ENCODE measurements at regions not wholly inside any gene's neighbourhood (a gene's known extent, or its start where the extent isn't known, plus 50 kb on each side); places are given as distances from the start of the nearest gene placed in this dataset.

DNA sequence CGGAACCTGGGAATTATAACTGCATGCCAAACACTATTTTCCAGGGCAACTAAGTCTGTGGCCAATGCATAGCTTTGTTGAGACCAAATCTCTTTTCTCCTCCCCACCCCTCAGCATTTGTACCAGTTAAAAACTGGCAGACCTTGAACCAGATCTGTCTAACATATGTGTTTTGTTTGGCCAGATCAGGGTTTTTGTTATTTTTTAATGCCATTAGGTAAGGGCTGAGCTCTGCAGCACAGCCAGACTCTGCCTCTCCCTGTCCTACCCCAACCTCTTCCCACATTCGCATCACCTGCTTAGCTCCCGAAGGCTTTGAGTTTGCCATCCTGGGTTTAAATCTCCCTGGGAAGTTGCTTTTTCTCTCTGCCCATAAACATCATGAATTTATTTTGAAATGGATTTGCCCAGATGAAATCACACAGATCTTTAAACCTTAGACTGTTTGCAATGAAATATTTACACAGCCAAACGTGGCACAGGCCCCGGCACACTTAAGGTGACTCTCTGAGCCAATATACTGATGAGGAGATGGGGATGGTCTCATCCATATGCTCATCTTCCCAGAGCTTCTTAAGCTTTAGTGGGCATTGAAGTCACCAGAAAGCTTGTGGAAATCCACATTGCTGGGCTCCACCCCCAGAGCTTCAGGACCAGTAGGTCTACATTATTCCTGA lies 54.0 kb upstream of the ALDH1B1 start:
- no peak overlapping the region for H3K4me2 ChIP-seq
- 73% methylated on average over 5 of the region's 5 CpGs for WGBS (ENCODE audit: low lambda C conversion rate, missing lambda C conversion rate)

DNA sequence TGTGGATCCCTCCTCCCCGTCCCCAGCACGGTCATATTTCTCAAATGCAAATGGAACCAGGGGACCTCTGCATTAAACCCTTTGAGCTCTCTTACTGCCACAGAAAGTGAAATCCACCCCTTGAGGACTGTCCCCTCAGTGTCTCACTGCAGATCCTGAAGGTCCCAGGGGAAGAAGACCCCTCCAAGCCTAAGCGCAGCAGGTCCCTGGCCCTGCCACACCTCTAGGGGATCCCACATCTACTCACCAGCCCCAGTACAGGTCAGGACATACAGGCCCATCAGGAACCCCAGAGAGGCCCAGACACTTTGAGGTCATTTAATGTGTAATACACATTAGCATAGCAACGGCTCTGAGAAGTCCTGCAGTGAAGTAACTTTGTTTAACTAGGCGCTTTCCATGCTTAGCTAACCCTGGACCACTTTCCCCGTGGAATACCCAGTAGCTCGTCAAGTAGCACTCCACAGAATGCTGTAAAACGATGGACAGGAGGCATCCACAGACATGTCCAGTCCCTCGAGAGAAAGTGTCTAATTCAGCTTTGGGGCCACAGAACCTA lies 54.7 kb upstream of the ALDH1B1 start:
- Histone ChIP-seq H3K4me1 (ENCODE audit: insufficient read depth) (no peaks in the 10 kb centered on the region), H3K4me2 (no peak overlapping the region), H3K79me2 (no peaks in the 10 kb centered on the region), H3K9me2 (replicated peaks; ENCODE audit: insufficient read depth) (no peaks in the 10 kb centered on the region), H3K36me3 (replicated peaks; ENCODE audit: insufficient read depth, low read depth) (no peaks in the 10 kb centered on the region), H3K4me3 (no peak overlapping the region), H3K27ac (no peak overlapping the region), H3K9me3 (ENCODE audit: low read depth) (no peaks in the 10 kb centered on the region), H4K20me1 (ENCODE audit: insufficient read depth, poor library complexity, severe bottlenecking) (no peaks in the 10 kb centered on the region), H2AFZ (no peak overlapping the region), H3K27me3 (no peaks in the 10 kb centered on the region)
- TF ChIP-seq, protein P1, sequence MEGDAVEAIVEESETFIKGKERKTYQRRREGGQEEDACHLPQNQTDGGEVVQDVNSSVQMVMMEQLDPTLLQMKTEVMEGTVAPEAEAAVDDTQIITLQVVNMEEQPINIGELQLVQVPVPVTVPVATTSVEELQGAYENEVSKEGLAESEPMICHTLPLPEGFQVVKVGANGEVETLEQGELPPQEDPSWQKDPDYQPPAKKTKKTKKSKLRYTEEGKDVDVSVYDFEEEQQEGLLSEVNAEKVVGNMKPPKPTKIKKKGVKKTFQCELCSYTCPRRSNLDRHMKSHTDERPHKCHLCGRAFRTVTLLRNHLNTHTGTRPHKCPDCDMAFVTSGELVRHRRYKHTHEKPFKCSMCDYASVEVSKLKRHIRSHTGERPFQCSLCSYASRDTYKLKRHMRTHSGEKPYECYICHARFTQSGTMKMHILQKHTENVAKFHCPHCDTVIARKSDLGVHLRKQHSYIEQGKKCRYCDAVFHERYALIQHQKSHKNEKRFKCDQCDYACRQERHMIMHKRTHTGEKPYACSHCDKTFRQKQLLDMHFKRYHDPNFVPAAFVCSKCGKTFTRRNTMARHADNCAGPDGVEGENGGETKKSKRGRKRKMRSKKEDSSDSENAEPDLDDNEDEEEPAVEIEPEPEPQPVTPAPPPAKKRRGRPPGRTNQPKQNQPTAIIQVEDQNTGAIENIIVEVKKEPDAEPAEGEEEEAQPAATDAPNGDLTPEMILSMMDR (IDR thresholded peaks at IDR 0.05; ENCODE audit: poor library complexity) = no peak
- TF ChIP-seq EZH2 (IDR thresholded peaks at IDR 0.05; ENCODE audit: borderline replicate concordance) (no peak), EZH2phosphoT487 (IDR thresholded peaks at IDR 0.05; ENCODE audit: low read depth, severe bottlenecking, unreplicated experiment) (no peak)
- 86% methylated on average over 9 of the region's 9 CpGs for WGBS (ENCODE audit: low lambda C conversion rate, missing lambda C conversion rate)
- no peak for DNase-seq (ENCODE audit: low spot score)

More for the DNA sequence above, 54.0 kb upstream of the ALDH1B1 start:
- no peak overlapping the region for H3K4me3 ChIP-seq
- H3K36me3 ChIP-seq (replicated peaks; ENCODE audit: insufficient read depth, low read depth) = no peaks in the 10 kb centered on the region
- TF ChIP-seq, protein P1 (IDR thresholded peaks at IDR 0.05; ENCODE audit: poor library complexity) = no peak
- no peak for TF ChIP-seq EZH2phosphoT487 (IDR thresholded peaks at IDR 0.05; ENCODE audit: low read depth, severe bottlenecking, unreplicated experiment)
- no peak for TF ChIP-seq EZH2 (IDR thresholded peaks at IDR 0.05; ENCODE audit: borderline replicate concordance)
- no peaks in the 10 kb centered on the region for H3K4me1 ChIP-seq (ENCODE audit: insufficient read depth)
- no peaks in the 10 kb centered on the region for H3K9me3 ChIP-seq (ENCODE audit: low read depth)
- H3K9me2 ChIP-seq (replicated peaks; ENCODE audit: insufficient read depth) = no peaks in the 10 kb centered on the region
- H3K27me3 ChIP-seq = no peaks in the 10 kb centered on the region
- no peaks in the 10 kb centered on the region for H4K20me1 ChIP-seq (ENCODE audit: insufficient read depth, poor library complexity, severe bottlenecking)
- H2AFZ ChIP-seq = no peak overlapping the region
- H3K27ac ChIP-seq = no peak overlapping the region
- DNase-seq (ENCODE audit: low spot score) = no peak
- H3K79me2 ChIP-seq = no peaks in the 10 kb centered on the region

DNA sequence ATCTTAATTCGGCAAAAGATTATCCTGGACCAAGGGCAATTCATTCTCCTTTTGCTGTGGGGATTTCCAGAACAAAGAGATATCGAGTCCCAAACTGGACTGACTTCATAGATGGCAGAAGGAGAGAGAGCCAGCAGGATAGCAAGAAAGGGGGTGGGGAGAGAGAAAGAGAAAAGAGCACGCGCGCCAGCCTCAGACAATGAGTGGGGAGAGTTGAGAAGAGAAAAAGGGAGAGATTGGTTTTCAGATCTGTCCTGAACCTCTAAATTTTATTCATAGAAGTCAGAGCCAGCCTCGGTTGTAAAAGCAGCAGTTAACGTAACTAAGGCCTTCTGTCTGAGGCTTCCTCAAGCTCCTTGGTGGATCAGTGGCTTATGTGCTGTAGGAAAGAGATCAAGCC lies 55.3 kb upstream of the ALDH1B1 start:
- no peak for DNase-seq (ENCODE audit: low spot score)
- Histone ChIP-seq H2AFZ (no peak overlapping the region), H3K79me2 (no peaks in the 10 kb centered on the region), H3K36me3 (replicated peaks; ENCODE audit: insufficient read depth, low read depth) (no peaks in the 10 kb centered on the region), H3K4me2 (no peak overlapping the region), H3K9me2 (replicated peaks; ENCODE audit: insufficient read depth) (no peaks in the 10 kb centered on the region), H3K4me1 (ENCODE audit: insufficient read depth) (no peaks in the 10 kb centered on the region), H3K27me3 (no peaks in the 10 kb centered on the region), H3K27ac (no peak overlapping the region), H4K20me1 (ENCODE audit: insufficient read depth, poor library complexity, severe bottlenecking) (no peaks in the 10 kb centered on the region), H3K4me3 (no peak overlapping the region), H3K9me3 (ENCODE audit: low read depth) (no peaks in the 10 kb centered on the region)
- WGBS (ENCODE audit: low lambda C conversion rate, missing lambda C conversion rate) = 82% methylated on average over 7 of the region's 7 CpGs
- no peak for TF ChIP-seq EZH2 (IDR thresholded peaks at IDR 0.05; ENCODE audit: borderline replicate concordance)
- TF ChIP-seq EZH2phosphoT487 (IDR thresholded peaks at IDR 0.05; ENCODE audit: low read depth, severe bottlenecking, unreplicated experiment) = no peak
- TF ChIP-seq, protein P1 (IDR thresholded peaks at IDR 0.05; ENCODE audit: poor library complexity) = no peak
